Type B pancreatic cell (in vitro differentiated cells): ENCODE measurements at regions not wholly inside any gene's neighbourhood (a gene's known extent, or its start where the extent isn't known, plus 50 kb on each side); places are given as distances from the start of the nearest gene placed in this dataset.

ENCODE experiments used
- DNase-seq: peaks from one replicate; pipeline ENCODE4 v3.0.0; 2021; ENCODE audit warnings: mixed read lengths; ENCODE audit not compliant: unreplicated experiment; ENCODE audit errors: extremely low spot score
- H3K27ac Mint-ChIP-seq: 2 replicates; pipeline ENCODE4 v1.8.0; 2021; ENCODE audit warnings: mild to moderate bottlenecking, mixed read lengths
- H3K27me3 Mint-ChIP-seq: 2 replicates; pipeline ENCODE4 v1.8.0; 2021; ENCODE audit warnings: mixed read lengths
- H3K36me3 Mint-ChIP-seq: 2 replicates; pipeline ENCODE4 v1.8.0; 2021; ENCODE audit warnings: mixed read lengths
- H3K4me1 Mint-ChIP-seq: one replicate; pipeline ENCODE4 v1.8.0; 2021; ENCODE audit warnings: mixed read lengths; ENCODE audit not compliant: unreplicated experiment
- H3K4me3 Mint-ChIP-seq: 2 replicates; pipeline ENCODE4 v1.8.0; 2021; ENCODE audit warnings: mild to moderate bottlenecking, mixed read lengths
- H3K9me3 Mint-ChIP-seq: 2 replicates; pipeline ENCODE4 v1.8.0; 2021; ENCODE audit warnings: mixed read lengths
- TF ChIP-seq, protein P1 (sequence below): fragments of 200-600 bp; sonication (generic); conservative IDR thresholded peaks from 2 replicates; pipeline ENCODE4 v1.5.0; 2021; ENCODE audit warnings: antibody characterized with exemption, mild to moderate bottlenecking

DNA sequence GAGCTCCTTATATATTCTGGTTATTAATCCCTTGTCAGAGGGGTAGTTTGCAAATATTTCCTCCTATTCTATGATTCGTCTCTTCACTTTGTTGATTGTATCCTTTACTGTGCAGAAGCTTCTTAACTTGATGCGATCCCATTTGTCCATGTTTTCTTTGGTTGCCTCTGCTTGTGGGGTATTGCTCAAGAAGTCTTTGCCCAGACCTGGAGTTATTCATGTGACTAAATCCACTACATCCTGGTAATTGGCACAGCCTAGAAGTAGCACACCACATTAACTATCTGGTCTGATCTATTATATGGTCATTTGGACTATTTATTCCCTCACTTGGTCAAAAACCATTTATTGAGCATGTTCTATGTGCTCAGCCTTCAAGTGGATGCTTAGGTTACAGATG, 164.8 kb upstream of the ATP11B start:
- TF ChIP-seq, protein P1, sequence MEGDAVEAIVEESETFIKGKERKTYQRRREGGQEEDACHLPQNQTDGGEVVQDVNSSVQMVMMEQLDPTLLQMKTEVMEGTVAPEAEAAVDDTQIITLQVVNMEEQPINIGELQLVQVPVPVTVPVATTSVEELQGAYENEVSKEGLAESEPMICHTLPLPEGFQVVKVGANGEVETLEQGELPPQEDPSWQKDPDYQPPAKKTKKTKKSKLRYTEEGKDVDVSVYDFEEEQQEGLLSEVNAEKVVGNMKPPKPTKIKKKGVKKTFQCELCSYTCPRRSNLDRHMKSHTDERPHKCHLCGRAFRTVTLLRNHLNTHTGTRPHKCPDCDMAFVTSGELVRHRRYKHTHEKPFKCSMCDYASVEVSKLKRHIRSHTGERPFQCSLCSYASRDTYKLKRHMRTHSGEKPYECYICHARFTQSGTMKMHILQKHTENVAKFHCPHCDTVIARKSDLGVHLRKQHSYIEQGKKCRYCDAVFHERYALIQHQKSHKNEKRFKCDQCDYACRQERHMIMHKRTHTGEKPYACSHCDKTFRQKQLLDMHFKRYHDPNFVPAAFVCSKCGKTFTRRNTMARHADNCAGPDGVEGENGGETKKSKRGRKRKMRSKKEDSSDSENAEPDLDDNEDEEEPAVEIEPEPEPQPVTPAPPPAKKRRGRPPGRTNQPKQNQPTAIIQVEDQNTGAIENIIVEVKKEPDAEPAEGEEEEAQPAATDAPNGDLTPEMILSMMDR, result no peak
- H3K9me3 Mint-ChIP-seq, result peaks cover 10% of the 10 kb centered on the region
- no peak overlapping the region for H3K27ac Mint-ChIP-seq
- no peak for DNase-seq
- no peak overlapping the region for H3K4me3 Mint-ChIP-seq
- no peaks in the 10 kb centered on the region for H3K36me3 Mint-ChIP-seq
- H3K27me3 Mint-ChIP-seq, result peaks cover 3% of the 10 kb centered on the region
- H3K4me1 Mint-ChIP-seq, result peaks cover 4% of the 10 kb centered on the region

DNA sequence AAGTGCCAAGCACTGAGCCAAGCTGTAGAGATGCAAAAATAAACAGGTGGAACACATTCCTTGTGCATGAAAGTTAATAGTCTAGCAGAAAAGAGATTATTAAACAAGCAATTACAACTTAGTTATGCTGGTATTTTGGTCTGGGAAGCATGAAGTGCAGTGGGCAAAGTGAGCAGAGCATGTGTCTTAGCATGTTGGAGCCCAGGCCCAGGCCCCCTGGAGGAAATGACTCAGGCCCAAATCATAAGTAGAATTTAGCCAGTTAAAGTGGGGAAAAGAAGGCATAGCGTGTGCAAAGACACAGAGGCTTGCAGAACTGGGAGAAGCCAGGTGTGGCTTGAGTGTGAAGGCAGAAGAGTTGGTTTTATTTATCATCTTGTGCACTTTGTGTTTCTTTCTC, 163.8 kb upstream of the ATP11B start:
- Mint-ChIP-seq H3K4me3 (no peak overlapping the region), H3K4me1 (peaks cover 4% of the 10 kb centered on the region), H3K27ac (no peak overlapping the region), H3K27me3 (peaks cover 3% of the 10 kb centered on the region), H3K36me3 (no peaks in the 10 kb centered on the region), H3K9me3 (peaks cover 9% of the 10 kb centered on the region)
- TF ChIP-seq, protein P1, result no peak
- DNase-seq, result no peak

DNA sequence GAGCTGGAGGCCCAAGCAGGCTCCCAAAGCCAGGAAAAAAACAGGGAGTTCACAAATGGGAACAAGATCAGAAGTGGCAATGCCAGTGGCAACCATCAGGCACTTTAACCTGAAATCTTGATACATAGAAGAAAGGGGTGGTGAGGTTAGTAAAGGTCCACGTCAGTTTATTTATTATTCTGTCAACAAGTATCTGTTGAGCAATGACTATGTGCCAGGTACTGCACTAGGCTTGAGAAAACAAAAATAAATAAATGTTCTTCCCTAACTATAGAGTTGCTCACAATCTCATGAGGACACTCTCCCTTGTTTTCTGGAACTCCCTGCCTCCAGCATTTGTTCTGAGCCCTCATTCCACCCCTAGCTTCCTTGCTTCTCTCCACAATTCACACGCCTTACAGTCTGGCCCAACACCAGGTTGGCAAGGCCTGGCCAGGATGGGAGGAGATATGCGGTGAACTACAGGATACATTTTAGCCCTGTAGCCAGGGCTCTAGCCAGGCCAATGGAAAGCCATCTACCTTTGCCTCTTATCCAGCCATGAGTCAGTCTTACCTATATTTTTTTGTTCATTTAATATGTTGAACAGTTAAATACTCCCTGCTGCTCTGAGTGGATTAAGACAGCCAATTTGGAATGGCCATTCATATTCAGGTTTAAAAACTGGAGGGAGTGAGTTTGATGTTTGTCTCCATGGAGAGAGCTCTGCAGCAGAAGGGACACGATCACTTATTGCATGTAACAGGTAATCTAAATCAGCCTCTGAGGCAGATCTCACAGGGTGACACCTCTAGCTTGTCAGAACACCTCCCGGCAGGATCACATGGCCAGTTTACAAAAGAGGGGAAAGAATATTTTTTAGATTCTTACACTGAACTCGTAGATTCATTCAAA, 161.9 kb upstream of the ATP11B start:
- no peak overlapping the region for H3K4me3 Mint-ChIP-seq
- H3K36me3 Mint-ChIP-seq, result no peaks in the 10 kb centered on the region
- TF ChIP-seq, protein P1, result no peak
- H3K4me1 Mint-ChIP-seq, result peaks cover 4% of the 10 kb centered on the region
- no peak for DNase-seq
- no peak overlapping the region for H3K27ac Mint-ChIP-seq
- peaks cover 5% of the 10 kb centered on the region for H3K27me3 Mint-ChIP-seq
- H3K9me3 Mint-ChIP-seq, result no peaks in the 10 kb centered on the region

DNA sequence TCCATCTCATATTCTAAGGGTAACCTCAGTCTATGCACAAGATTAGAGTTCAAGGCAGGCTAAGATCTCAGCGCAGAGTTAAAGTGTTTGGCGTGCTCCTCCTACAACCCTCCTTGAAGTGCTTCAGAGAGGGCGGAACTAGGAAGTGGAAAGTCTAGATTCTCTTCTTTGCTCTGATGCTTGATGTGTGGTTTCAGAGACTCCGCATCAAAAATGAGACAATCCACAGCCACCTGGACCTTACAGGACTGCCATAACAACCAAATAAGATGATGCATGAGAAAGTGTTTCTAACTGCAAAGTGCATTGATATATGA, 161.3 kb upstream of the ATP11B start:
- peaks cover 6% of the 10 kb centered on the region for H3K27me3 Mint-ChIP-seq
- TF ChIP-seq, protein P1, result no peak

DNA sequence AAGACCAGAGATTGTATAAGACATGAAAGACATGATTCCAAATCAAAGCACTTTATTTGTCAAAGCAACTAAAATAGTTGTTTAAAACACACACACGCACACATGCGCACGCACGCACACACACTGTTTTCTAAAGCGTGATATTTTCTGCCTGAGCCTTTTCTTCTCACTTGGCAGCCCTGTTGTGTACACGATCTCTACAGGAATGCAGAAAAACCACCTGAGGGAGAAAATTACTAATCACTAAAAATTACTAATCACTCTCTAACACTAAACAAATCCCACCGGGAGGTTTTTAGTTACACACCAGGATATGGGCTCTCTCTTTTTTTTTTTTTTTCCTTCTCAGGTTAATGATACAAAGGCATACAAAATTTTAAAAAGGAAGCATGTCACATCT, 160.1 kb upstream of the ATP11B start:
- TF ChIP-seq, protein P1, result no peak
- no peak overlapping the region for H3K27ac Mint-ChIP-seq

More for the DNA sequence above, 161.3 kb upstream of the ATP11B start:
- H3K4me3 Mint-ChIP-seq, result no peak overlapping the region
- no peaks in the 10 kb centered on the region for H3K9me3 Mint-ChIP-seq
- H3K27ac Mint-ChIP-seq, result no peak overlapping the region
- peaks cover 4% of the 10 kb centered on the region for H3K4me1 Mint-ChIP-seq
- no peak for DNase-seq
- H3K36me3 Mint-ChIP-seq, result no peaks in the 10 kb centered on the region

More for the DNA sequence above, 160.1 kb upstream of the ATP11B start:
- peaks cover 3% of the 10 kb centered on the region for H3K27me3 Mint-ChIP-seq
- peaks cover 4% of the 10 kb centered on the region for H3K4me1 Mint-ChIP-seq
- H3K36me3 Mint-ChIP-seq, result no peaks in the 10 kb centered on the region
- DNase-seq, result no peak
- no peaks in the 10 kb centered on the region for H3K9me3 Mint-ChIP-seq
- no peak overlapping the region for H3K4me3 Mint-ChIP-seq
